K562 (cell line): ENCODE measurements at regions not wholly inside any gene's neighbourhood (a gene's known extent, or its start where the extent isn't known, plus 50 kb on each side); places are given as distances from the start of the nearest gene placed in this dataset.

ENCODE experiments used
- BACH1 ChIP-seq: fragments of 200-800 bp; sonication (Bioruptor generic); IDR thresholded peaks from 2 replicates; pipeline ENCODE4 v1.6.1; 2016; ENCODE audit warnings: missing genetic modification characterization, missing compliant biosample characterization
- CBX8 ChIP-seq: fragments of 200-600 bp; sonication (generic); IDR thresholded peaks from 2 replicates; pipeline ENCODE4 v1.6.1; 2012; ENCODE audit warnings: borderline replicate concordance, mixed run types, low read depth, mild to moderate bottlenecking, moderate library complexity, mixed read lengths, low read length, control low read depth, inconsistent platforms; ENCODE audit not compliant: poor library complexity, severe bottlenecking; ENCODE audit errors: extremely low read depth
- CTCF ChIP-seq, 3 experiments: IDR thresholded peaks in 2 of 3; conservative IDR thresholded peaks in 1 of 3; 2 replicates each; pipeline ENCODE4 v1.5.1; 2011 to 2012; ENCODE audit warnings: low read length in 3 of 3, mild to moderate bottlenecking in 3 of 3, control low read depth in 2 of 3, improper control_type of control experiment in 1 of 3, inconsistent platforms in 1 of 3, low read depth in 1 of 3, mixed read lengths in 1 of 3, moderate library complexity in 1 of 3; ENCODE audit not compliant: insufficient read depth in 2 of 3
- HMG20A ChIP-seq: fragments of 450-650 bp; formaldehyde crosslinking; conservative IDR thresholded peaks from 2 replicates; pipeline ENCODE4 v1.4.0; 2020; ENCODE audit warnings: mild to moderate bottlenecking, mixed read lengths
- MAZ ChIP-seq, 2 experiments: fragments of 450-650 bp in 1 of 2; sonication (generic) in 1 of 2; formaldehyde crosslinking; IDR thresholded peaks in 1 of 2; conservative IDR thresholded peaks in 1 of 2; 2 replicates each; pipeline versions ENCODE4 v1.4.0 to v1.5.0; 2020; ENCODE audit warnings: mild to moderate bottlenecking in 1 of 2, missing genetic modification reagents in 1 of 2
- MLLT1 ChIP-seq, 2 experiments: fragments of 450-650 bp; IDR thresholded peaks; 2 replicates each; pipeline ENCODE4 v1.6.1; 2016
- NR2C2 ChIP-seq, 2 experiments: fragments of 200-800 bp in 1 of 2; sonication (Bioruptor generic) in 1 of 2; sonication (generic) in 1 of 2; formaldehyde crosslinking in 1 of 2; IDR thresholded peaks; 2 replicates each; pipeline versions ENCODE4 v1.6.1 to v1.8.0; 2016 to 2022; ENCODE audit warnings: mild to moderate bottlenecking in 1 of 2, missing compliant biosample characterization in 1 of 2, missing genetic modification characterization in 1 of 2, missing genetic modification reagents in 1 of 2
- POLR2AphosphoS5 ChIP-seq: IDR thresholded peaks from 2 replicates; pipeline ENCODE4 v1.6.1; 2011; ENCODE audit warnings: mild to moderate bottlenecking, low read depth, low read length, moderate library complexity; ENCODE audit not compliant: control insufficient read depth, insufficient read depth
- SIN3A ChIP-seq, 2 experiments: fragments of 150-350 bp in 1 of 2; IDR thresholded peaks; 2 replicates each; pipeline ENCODE4 v1.6.1; 2011 to 2016; ENCODE audit warnings: borderline replicate concordance in 2 of 2, low read depth in 2 of 2, low read length in 2 of 2, mild to moderate bottlenecking in 2 of 2, moderate library complexity in 2 of 2; ENCODE audit not compliant: control insufficient read depth in 1 of 2
- TARDBP ChIP-seq: fragments of 450-650 bp; IDR thresholded peaks from 2 replicates; pipeline ENCODE4 v1.6.1; 2016
- TF ChIP-seq, protein P1 (sequence below): fragments of 450-650 bp; IDR thresholded peaks from 2 replicates; pipeline ENCODE4 v1.6.1; 2017; ENCODE audit warnings: antibody characterized with exemption, mild to moderate bottlenecking

GRCh38 chr1:229106526-229107125, 164.3 kb upstream of the RAB4A start:
- no peak for TF ChIP-seq CBX8
- no peak for TF ChIP-seq SIN3A (IDR thresholded peaks at IDR 0.05; ENCODE audit: borderline replicate concordance in 2 of 2, control insufficient read depth in 1 of 2, low read depth in 2 of 2, low read length in 2 of 2)
- no peak for TF ChIP-seq HMG20A (CRISPR knock-in tag)
- no peak for TF ChIP-seq MLLT1 (IDR thresholded peaks at IDR 0.05)
- TF ChIP-seq NR2C2 (CRISPR knock-in tag; IDR thresholded peaks at IDR 0.05) = no peak
- no peak for TF ChIP-seq NR2C2 (tag; IDR thresholded peaks at IDR 0.05)
- TF ChIP-seq MAZ (CRISPR knock-in tag; conservative IDR thresholded peaks at IDR 0.05 in 1 of 2, IDR thresholded peaks at IDR 0.05 in 1 of 2) = no peak
- no peak for TF ChIP-seq BACH1 (tag)
- TF ChIP-seq, protein P1, sequence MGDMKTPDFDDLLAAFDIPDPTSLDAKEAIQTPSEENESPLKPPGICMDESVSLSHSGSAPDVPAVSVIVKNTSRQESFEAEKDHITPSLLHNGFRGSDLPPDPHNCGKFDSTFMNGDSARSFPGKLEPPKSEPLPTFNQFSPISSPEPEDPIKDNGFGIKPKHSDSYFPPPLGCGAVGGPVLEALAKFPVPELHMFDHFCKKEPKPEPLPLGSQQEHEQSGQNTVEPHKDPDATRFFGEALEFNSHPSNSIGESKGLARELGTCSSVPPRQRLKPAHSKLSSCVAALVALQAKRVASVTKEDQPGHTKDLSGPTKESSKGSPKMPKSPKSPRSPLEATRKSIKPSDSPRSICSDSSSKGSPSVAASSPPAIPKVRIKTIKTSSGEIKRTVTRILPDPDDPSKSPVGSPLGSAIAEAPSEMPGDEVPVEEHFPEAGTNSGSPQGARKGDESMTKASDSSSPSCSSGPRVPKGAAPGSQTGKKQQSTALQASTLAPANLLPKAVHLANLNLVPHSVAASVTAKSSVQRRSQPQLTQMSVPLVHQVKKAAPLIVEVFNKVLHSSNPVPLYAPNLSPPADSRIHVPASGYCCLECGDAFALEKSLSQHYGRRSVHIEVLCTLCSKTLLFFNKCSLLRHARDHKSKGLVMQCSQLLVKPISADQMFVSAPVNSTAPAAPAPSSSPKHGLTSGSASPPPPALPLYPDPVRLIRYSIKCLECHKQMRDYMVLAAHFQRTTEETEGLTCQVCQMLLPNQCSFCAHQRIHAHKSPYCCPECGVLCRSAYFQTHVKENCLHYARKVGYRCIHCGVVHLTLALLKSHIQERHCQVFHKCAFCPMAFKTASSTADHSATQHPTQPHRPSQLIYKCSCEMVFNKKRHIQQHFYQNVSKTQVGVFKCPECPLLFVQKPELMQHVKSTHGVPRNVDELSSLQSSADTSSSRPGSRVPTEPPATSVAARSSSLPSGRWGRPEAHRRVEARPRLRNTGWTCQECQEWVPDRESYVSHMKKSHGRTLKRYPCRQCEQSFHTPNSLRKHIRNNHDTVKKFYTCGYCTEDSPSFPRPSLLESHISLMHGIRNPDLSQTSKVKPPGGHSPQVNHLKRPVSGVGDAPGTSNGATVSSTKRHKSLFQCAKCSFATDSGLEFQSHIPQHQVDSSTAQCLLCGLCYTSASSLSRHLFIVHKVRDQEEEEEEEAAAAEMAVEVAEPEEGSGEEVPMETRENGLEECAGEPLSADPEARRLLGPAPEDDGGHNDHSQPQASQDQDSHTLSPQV = no peak
- no peak for TF ChIP-seq POLR2AphosphoS5
- no peak for TF ChIP-seq TARDBP
- TF ChIP-seq CTCF (IDR thresholded peaks at IDR 0.05 in 2 of 3, conservative IDR thresholded peaks at IDR 0.05 in 1 of 3; ENCODE audit: insufficient read depth in 2 of 3, low read depth in 1 of 3, low read length in 3 of 3) = no peak
